WTC11 (cell line): ENCODE measurements at regions not wholly inside any gene's neighbourhood (a gene's known extent, or its start where the extent isn't known, plus 50 kb on each side); places are given as distances from the start of the nearest gene placed in this dataset.

Source experiments
- ATAC-seq: fragments of 200-7000 bp; cut with Tn5 transposase; 2 replicates; pipeline ENCODE4 v1.10.0; 2021; ENCODE audit warnings: mild to moderate bottlenecking, moderate library complexity
- CTCF ChIA-PET: fragments of 300-600 bp; sonication (Branson Sonifier 250); formaldehyde crosslinking; loops from one replicate; lab custom pipeline; 2021; ENCODE audit warnings: antibody characterized with exemption; lab: Charles Lee
- POLR2A ChIA-PET: fragments of 350-600 bp; sonication (Branson Sonifier 250); formaldehyde crosslinking; loops from one replicate; lab custom pipeline; 2021; ENCODE audit warnings: antibody characterized with exemption; lab: Charles Lee
- DNase-seq: peaks from one replicate; pipeline ENCODE4 v3.0.0; 2021; ENCODE audit warnings: low spot score
- H3K27ac Mint-ChIP-seq: 2 replicates; pipeline ENCODE4 v1.8.0; 2021; ENCODE audit warnings: mixed read lengths
- H3K27me3 Mint-ChIP-seq: 2 replicates; pipeline ENCODE4 v1.8.0; 2021; ENCODE audit warnings: low read depth, mild to moderate bottlenecking, moderate library complexity, mixed read lengths
- H3K36me3 Mint-ChIP-seq: 2 replicates; pipeline ENCODE4 v1.8.0; 2021; ENCODE audit warnings: mixed read lengths
- H3K4me1 Mint-ChIP-seq: 2 replicates; pipeline ENCODE4 v1.8.0; 2022; ENCODE audit warnings: mixed read lengths
- H3K4me3 Mint-ChIP-seq: 2 replicates; pipeline ENCODE4 v1.8.0; 2021; ENCODE audit warnings: mild to moderate bottlenecking, moderate library complexity, mixed read lengths
- H3K9me3 Mint-ChIP-seq: 2 replicates; pipeline ENCODE4 v1.8.0; 2021; ENCODE audit warnings: mixed read lengths
- CREB1 ChIP-seq: sonication (generic); formaldehyde crosslinking; IDR thresholded peaks from 2 replicates; pipeline ENCODE4 v1.8.0; 2023; ENCODE audit warnings: mild to moderate bottlenecking, missing genetic modification reagents
- EMX1 ChIP-seq: fragments of 250-450 bp; sonication (Bioruptor Pico); IDR thresholded peaks from 2 replicates; pipeline ENCODE4 v1.8.0; 2021; ENCODE audit warnings: mild to moderate bottlenecking
- GTF2I ChIP-seq: fragments of 250-450 bp; sonication (Bioruptor Pico); conservative IDR thresholded peaks from 2 replicates; pipeline ENCODE4 v1.4.0; 2021; ENCODE audit warnings: mild to moderate bottlenecking
- HMGA2 ChIP-seq: fragments of 250-450 bp; sonication (Bioruptor Pico); IDR thresholded peaks from 2 replicates; pipeline ENCODE4 v1.4.0; 2021; ENCODE audit warnings: mild to moderate bottlenecking, moderate library complexity
- JAZF1 ChIP-seq: fragments of 250-450 bp; sonication (Bioruptor Pico); IDR thresholded peaks from 2 replicates; pipeline ENCODE4 v1.9.0; 2021; ENCODE audit warnings: moderate library complexity, mild to moderate bottlenecking, inconsistent platforms
- KAT7 ChIP-seq: sonication (generic); formaldehyde crosslinking; IDR thresholded peaks from 2 replicates; pipeline ENCODE4 v1.8.1; 2023; ENCODE audit warnings: missing genetic modification reagents, mild to moderate bottlenecking, borderline replicate concordance
- MYBL2 ChIP-seq: sonication (generic); formaldehyde crosslinking; IDR thresholded peaks from 2 replicates; pipeline ENCODE4 v1.8.1; 2023; ENCODE audit warnings: mild to moderate bottlenecking, moderate library complexity, missing genetic modification reagents
- OVOL2 ChIP-seq: fragments of 250-450 bp; sonication (Bioruptor Pico); IDR thresholded peaks from 2 replicates; pipeline ENCODE4 v1.9.0; 2021; ENCODE audit warnings: mild to moderate bottlenecking, borderline replicate concordance
- RORB ChIP-seq: fragments of 250-450 bp; sonication (Bioruptor Pico); IDR thresholded peaks from 2 replicates; pipeline ENCODE4 v1.9.0; 2021; ENCODE audit warnings: mild to moderate bottlenecking
- SMAD4 ChIP-seq: sonication (generic); formaldehyde crosslinking; IDR thresholded peaks from 2 replicates; pipeline ENCODE4 v1.8.0; 2022; ENCODE audit warnings: mild to moderate bottlenecking, missing genetic modification reagents
- ZNF219 ChIP-seq: sonication (generic); formaldehyde crosslinking; IDR thresholded peaks from 2 replicates; pipeline ENCODE4 v1.8.0; 2023; ENCODE audit warnings: missing genetic modification reagents, mild to moderate bottlenecking, borderline replicate concordance
- ZNF232 ChIP-seq: sonication (generic); formaldehyde crosslinking; IDR thresholded peaks from 2 replicates; pipeline ENCODE4 v1.8.0; 2022; ENCODE audit warnings: mild to moderate bottlenecking, missing genetic modification reagents
- ZNF671 ChIP-seq: fragments of 250-450 bp; sonication (Bioruptor Pico); IDR thresholded peaks from 2 replicates; pipeline ENCODE4 v1.8.0; 2021; ENCODE audit warnings: mild to moderate bottlenecking
- TF ChIP-seq, protein P1 (sequence below): sonication (generic); formaldehyde crosslinking; IDR thresholded peaks from 2 replicates; pipeline ENCODE4 v1.8.1; 2023; ENCODE audit warnings: mild to moderate bottlenecking, missing genetic modification reagents, moderate library complexity
- TF ChIP-seq, protein P2 (sequence below): sonication (generic); formaldehyde crosslinking; IDR thresholded peaks from 2 replicates; pipeline ENCODE4 v1.8.1; 2022; ENCODE audit warnings: missing genetic modification reagents, borderline replicate concordance
- TF ChIP-seq, protein P3 (sequence below): fragments of 250-450 bp; sonication (Bioruptor Pico); IDR thresholded peaks from 2 replicates; pipeline ENCODE4 v1.9.0; 2021; ENCODE audit warnings: mild to moderate bottlenecking
- TF ChIP-seq, protein P4 (sequence below): sonication (generic); formaldehyde crosslinking; conservative IDR thresholded peaks from 2 replicates; pipeline ENCODE4 v1.8.1; 2023; ENCODE audit warnings: mild to moderate bottlenecking, low read depth, missing genetic modification reagents, moderate library complexity
- TF ChIP-seq, protein P5 (sequence below): sonication (generic); formaldehyde crosslinking; IDR thresholded peaks from 2 replicates; pipeline ENCODE4 v1.8.1; 2023; ENCODE audit warnings: mild to moderate bottlenecking, missing genetic modification reagents, moderate library complexity
- TF ChIP-seq, protein P6 (sequence below): sonication (generic); formaldehyde crosslinking; IDR thresholded peaks from 2 replicates; pipeline ENCODE4 v1.8.0; 2022; ENCODE audit warnings: mild to moderate bottlenecking, missing genetic modification reagents
- TF ChIP-seq, protein P7 (sequence below): fragments of 200-600 bp; IDR thresholded peaks from 2 replicates; pipeline ENCODE4 v1.8.0; 2022; ENCODE audit warnings: antibody characterized with exemption

DNA sequence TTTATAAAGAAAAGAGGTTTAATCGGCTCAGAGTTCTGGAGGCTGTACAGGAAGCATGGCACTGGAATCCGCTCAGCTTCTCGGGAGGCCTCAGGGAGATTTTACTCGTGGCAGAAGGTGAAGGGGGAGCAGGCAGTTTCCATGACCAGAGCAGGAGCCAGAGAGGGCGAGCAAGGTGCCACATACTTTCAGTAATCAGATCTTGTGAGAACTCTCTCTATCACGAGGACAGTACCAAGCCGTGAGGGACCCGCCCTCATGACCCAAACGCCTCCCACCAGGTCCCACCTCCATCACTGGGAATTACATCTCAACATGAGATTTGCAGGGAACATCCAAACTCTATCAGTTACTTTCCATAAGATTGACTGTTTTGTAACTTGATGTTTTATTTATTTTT, 70.7 kb upstream of the SYN2 start:
- Mint-ChIP-seq H3K9me3 (no peaks in the 10 kb centered on the region), H3K4me1 (peaks cover 14% of the 10 kb centered on the region), H3K4me3 (no peak overlapping the region), H3K27me3 (no peaks in the 10 kb centered on the region), H3K27ac (no peak overlapping the region), H3K36me3 (no peaks in the 10 kb centered on the region)
- CTCF ChIA-PET, result no interaction called here
- no peak for ATAC-seq
- TF ChIP-seq CREB1 (CRISPR knock-in tag) (no peak), ZNF219 (CRISPR knock-in tag) (no peak), KAT7 (no peak), OVOL2 (CRISPR knock-in tag) (no peak), RORB (CRISPR knock-in tag) (no peak), ZNF232 (no peak), HMGA2 (no peak), SMAD4 (no peak), JAZF1 (CRISPR knock-in tag) (no peak), GTF2I (CRISPR knock-in tag) (no peak), ZNF671 (CRISPR knock-in tag) (no peak), EMX1 (no peak), MYBL2 (no peak)
- TF ChIP-seq, protein P1, sequence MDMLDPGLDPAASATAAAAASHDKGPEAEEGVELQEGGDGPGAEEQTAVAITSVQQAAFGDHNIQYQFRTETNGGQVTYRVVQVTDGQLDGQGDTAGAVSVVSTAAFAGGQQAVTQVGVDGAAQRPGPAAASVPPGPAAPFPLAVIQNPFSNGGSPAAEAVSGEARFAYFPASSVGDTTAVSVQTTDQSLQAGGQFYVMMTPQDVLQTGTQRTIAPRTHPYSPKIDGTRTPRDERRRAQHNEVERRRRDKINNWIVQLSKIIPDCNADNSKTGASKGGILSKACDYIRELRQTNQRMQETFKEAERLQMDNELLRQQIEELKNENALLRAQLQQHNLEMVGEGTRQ (CRISPR knock-in tag), result no peak
- TF ChIP-seq, protein P2, sequence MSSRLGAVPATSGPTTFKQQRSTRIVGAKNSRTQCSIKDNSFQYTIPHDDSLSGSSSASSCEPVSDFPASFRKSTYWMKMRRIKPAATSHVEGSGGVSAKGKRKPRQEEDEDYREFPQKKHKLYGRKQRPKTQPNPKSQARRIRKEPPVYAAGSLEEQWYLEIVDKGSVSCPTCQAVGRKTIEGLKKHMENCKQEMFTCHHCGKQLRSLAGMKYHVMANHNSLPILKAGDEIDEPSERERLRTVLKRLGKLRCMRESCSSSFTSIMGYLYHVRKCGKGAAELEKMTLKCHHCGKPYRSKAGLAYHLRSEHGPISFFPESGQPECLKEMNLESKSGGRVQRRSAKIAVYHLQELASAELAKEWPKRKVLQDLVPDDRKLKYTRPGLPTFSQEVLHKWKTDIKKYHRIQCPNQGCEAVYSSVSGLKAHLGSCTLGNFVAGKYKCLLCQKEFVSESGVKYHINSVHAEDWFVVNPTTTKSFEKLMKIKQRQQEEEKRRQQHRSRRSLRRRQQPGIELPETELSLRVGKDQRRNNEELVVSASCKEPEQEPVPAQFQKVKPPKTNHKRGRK (CRISPR knock-in tag), result no peak
- TF ChIP-seq, protein P3, sequence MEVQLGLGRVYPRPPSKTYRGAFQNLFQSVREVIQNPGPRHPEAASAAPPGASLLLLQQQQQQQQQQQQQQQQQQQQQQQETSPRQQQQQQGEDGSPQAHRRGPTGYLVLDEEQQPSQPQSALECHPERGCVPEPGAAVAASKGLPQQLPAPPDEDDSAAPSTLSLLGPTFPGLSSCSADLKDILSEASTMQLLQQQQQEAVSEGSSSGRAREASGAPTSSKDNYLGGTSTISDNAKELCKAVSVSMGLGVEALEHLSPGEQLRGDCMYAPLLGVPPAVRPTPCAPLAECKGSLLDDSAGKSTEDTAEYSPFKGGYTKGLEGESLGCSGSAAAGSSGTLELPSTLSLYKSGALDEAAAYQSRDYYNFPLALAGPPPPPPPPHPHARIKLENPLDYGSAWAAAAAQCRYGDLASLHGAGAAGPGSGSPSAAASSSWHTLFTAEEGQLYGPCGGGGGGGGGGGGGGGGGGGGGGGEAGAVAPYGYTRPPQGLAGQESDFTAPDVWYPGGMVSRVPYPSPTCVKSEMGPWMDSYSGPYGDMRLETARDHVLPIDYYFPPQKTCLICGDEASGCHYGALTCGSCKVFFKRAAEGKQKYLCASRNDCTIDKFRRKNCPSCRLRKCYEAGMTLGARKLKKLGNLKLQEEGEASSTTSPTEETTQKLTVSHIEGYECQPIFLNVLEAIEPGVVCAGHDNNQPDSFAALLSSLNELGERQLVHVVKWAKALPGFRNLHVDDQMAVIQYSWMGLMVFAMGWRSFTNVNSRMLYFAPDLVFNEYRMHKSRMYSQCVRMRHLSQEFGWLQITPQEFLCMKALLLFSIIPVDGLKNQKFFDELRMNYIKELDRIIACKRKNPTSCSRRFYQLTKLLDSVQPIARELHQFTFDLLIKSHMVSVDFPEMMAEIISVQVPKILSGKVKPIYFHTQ (CRISPR knock-in tag), result no peak
- TF ChIP-seq, protein P4, sequence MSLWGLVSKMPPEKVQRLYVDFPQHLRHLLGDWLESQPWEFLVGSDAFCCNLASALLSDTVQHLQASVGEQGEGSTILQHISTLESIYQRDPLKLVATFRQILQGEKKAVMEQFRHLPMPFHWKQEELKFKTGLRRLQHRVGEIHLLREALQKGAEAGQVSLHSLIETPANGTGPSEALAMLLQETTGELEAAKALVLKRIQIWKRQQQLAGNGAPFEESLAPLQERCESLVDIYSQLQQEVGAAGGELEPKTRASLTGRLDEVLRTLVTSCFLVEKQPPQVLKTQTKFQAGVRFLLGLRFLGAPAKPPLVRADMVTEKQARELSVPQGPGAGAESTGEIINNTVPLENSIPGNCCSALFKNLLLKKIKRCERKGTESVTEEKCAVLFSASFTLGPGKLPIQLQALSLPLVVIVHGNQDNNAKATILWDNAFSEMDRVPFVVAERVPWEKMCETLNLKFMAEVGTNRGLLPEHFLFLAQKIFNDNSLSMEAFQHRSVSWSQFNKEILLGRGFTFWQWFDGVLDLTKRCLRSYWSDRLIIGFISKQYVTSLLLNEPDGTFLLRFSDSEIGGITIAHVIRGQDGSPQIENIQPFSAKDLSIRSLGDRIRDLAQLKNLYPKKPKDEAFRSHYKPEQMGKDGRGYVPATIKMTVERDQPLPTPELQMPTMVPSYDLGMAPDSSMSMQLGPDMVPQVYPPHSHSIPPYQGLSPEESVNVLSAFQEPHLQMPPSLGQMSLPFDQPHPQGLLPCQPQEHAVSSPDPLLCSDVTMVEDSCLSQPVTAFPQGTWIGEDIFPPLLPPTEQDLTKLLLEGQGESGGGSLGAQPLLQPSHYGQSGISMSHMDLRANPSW (CRISPR knock-in tag), result no peak
- POLR2A ChIA-PET, result no interaction called here
- no peak for DNase-seq

DNA sequence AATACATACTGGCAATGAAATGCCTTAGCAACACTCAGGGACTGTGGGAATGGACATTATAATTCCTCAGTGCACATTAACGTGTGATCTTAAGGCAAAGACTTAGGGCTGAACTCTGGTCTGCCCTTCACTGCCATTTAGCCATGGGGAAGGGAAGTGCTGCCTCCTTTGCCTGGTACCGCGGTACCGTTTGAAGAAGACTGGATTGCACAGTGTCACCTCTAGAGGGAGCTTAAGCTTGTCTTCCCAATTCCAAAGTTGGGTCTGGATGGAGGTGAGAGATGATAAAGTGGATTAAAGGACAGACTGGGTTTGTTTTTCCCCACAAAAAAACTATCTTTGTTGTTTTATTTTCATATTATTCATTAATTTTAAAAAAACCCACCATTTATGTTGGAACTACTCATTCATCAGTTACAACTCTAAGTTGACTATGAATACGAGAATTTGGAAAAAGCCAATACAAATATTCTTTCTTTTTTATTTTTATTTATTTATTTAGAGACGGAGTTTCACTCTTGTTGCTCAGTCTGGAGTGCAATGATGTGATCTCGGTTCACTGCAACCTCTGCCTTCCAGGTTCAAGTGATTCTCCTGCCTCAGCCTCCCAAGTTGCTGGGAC, 60.0 kb upstream of the SYN2 start:
- no peaks in the 10 kb centered on the region for H3K9me3 Mint-ChIP-seq
- TF ChIP-seq, protein P5, sequence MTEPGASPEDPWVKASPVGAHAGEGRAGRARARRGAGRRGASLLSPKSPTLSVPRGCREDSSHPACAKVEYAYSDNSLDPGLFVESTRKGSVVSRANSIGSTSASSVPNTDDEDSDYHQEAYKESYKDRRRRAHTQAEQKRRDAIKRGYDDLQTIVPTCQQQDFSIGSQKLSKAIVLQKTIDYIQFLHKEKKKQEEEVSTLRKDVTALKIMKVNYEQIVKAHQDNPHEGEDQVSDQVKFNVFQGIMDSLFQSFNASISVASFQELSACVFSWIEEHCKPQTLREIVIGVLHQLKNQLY, result no peak
- TF ChIP-seq, protein P6, sequence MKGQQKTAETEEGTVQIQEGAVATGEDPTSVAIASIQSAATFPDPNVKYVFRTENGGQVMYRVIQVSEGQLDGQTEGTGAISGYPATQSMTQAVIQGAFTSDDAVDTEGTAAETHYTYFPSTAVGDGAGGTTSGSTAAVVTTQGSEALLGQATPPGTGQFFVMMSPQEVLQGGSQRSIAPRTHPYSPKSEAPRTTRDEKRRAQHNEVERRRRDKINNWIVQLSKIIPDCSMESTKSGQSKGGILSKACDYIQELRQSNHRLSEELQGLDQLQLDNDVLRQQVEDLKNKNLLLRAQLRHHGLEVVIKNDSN (CRISPR knock-in tag), result no peak
- TF ChIP-seq, protein P7, sequence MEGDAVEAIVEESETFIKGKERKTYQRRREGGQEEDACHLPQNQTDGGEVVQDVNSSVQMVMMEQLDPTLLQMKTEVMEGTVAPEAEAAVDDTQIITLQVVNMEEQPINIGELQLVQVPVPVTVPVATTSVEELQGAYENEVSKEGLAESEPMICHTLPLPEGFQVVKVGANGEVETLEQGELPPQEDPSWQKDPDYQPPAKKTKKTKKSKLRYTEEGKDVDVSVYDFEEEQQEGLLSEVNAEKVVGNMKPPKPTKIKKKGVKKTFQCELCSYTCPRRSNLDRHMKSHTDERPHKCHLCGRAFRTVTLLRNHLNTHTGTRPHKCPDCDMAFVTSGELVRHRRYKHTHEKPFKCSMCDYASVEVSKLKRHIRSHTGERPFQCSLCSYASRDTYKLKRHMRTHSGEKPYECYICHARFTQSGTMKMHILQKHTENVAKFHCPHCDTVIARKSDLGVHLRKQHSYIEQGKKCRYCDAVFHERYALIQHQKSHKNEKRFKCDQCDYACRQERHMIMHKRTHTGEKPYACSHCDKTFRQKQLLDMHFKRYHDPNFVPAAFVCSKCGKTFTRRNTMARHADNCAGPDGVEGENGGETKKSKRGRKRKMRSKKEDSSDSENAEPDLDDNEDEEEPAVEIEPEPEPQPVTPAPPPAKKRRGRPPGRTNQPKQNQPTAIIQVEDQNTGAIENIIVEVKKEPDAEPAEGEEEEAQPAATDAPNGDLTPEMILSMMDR, result peak; percentile 41; the same call in 1 of the 2 replicates
- TF ChIP-seq, all 79 proteins: peak for 1
- Mint-ChIP-seq H3K27me3 (no peaks in the 10 kb centered on the region; the same call in 1 of the 2 replicates), H3K4me3 (no peak overlapping the region), H3K27ac (no peak overlapping the region), H3K4me1 (no peaks in the 10 kb centered on the region), H3K36me3 (no peaks in the 10 kb centered on the region)
- ATAC-seq, result peak; percentile 100
- POLR2A ChIA-PET, result interaction anchor here (0.6 kb wide), 1 partner anchor 150 kb away, joined by 4 read pairs; no protein-coding TSS in a partner anchor
- peak; percentile 50 for DNase-seq
- CTCF ChIA-PET, result interaction anchor here (0.6 to 2.4 kb wide), 23 partner anchors 9 to 232 kb away, joined by 3 to 36 read pairs (median 4); no protein-coding TSS in a partner anchor
